GM12892 (cell line): ENCODE measurements at regions not wholly inside any gene's neighbourhood (a gene's known extent, or its start where the extent isn't known, plus 50 kb on each side); places are given as distances from the start of the nearest gene placed in this dataset.

Source experiments
- DNase-seq: peaks from one replicate; pipeline ENCODE4 v3.0.0; 2011; ENCODE audit not compliant: insufficient read length
- FAIRE-seq: peaks from 2 replicates; lab custom pipeline; 2011; peaks lifted over from hg19 to GRCh38; lab: Jason Lieb, UNC
- POLR2A ChIP-seq: IDR thresholded peaks from 2 replicates; pipeline ENCODE4 v1.6.1; 2011; ENCODE audit warnings: low read depth, low read length, control low read depth
- POLR2AphosphoS5 ChIP-seq: IDR thresholded peaks from 2 replicates; pipeline ENCODE4 v1.6.1; 2011; ENCODE audit warnings: low read depth, low read length, control low read depth
- TAF1 ChIP-seq: IDR thresholded peaks from 2 replicates; pipeline ENCODE4 v1.6.1; 2011; ENCODE audit warnings: low read depth, mild to moderate bottlenecking, control low read depth, low read length, borderline replicate concordance

DNA sequence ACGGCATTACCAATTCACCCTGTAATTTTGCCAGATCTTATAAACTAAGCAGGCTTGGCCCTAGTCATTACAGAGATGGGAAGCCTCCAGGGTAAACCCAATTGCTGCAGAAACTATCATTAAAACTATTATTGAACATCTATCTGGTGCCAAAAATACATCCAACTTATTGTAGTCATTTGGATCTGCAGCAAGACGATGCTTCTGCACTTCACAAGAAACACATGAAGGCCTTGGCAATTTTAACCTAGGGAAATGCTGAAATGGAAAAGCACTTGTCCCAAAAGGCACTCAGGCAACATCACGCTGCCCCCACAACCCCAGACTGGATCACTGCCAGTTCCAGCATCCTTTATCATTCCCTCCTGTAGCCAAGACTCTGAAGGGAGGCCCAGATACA is 85.3 kb upstream of the ACVR2A start:
- TF ChIP-seq POLR2A, result no peak
- no peak for TF ChIP-seq POLR2AphosphoS5
- no peak for TF ChIP-seq TAF1
- FAIRE-seq (no peak), DNase-seq (no peak)

DNA sequence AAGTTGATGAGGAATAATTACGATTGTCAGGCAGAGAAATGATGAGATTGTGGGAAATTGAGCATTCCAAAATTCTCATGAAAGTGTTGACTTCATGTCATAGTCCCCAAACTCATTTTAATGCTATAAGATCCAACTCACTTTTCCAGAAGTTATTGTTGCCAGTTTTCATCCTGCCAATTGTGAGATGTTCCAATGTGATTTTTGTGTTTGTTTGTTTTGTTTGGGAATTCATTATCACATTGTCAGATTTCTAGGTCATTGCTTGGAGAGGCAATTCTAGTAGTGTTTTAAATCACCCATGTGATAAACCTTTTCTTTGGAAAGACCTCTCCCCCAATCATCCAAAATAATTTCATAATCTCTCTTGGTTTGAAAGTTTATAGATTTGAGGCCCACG is 86.0 kb upstream of the ACVR2A start:
- FAIRE-seq (no peak), DNase-seq (no peak)
- TF ChIP-seq TAF1 (no peak), POLR2AphosphoS5 (no peak), POLR2A (no peak)

DNA sequence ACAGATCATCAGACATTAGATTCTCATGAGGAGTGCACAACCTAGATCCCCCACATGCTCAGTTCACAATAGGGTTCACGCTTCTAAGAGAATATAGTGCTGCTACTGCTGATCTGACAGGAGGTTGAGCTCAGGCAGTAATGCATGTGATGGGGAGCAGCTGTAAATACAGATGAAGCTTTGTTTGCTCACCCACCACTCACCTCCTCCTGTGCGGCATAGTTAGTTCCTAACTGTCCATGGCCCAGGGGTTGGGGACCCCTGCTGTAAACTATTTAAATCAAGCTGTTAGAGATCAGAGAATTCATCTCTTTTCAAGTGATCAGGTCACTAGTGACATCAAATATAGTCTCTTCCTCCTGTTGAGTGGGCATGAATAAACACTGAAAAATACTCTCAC is 88.8 kb upstream of the ACVR2A start:
- FAIRE-seq (no peak), DNase-seq (no peak)
- TF ChIP-seq POLR2AphosphoS5, result no peak
- no peak for TF ChIP-seq TAF1
- TF ChIP-seq POLR2A, result no peak

DNA sequence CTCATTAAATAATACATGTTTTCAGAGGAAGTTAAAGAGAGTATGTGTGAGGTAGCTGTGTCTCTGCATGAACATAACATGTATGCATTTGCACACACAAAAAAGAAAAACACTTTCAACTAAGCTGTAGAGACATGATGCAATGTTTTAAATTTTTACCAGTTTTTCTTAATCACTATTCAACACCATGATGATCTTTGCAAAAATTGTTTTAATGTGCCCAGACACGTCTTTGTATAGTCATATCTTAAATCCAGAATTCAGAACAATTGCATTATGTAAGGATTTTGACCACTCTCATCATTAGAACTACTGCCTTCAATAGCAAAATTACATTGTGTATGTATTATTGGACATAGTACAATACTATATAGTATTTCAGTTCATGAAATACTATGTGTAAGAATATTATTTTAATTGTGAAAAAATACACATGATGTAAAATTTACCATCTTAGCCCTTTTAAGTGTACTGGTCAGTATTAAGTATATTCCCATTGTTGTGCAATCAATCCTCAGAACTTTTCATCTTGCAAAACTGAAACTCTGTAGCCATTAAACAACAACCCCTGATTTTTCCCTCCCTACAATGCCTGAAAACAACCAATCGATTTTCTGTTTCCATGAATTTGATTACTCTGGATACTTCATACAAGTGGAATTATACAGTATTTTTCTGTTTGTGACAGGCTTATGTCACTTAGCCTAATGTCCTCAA is 104.5 kb upstream of the ACVR2A start:
- TF ChIP-seq POLR2AphosphoS5 (no peak), POLR2A (no peak), TAF1 (no peak)
- DNase-seq (no peak), FAIRE-seq (no peak)

DNA sequence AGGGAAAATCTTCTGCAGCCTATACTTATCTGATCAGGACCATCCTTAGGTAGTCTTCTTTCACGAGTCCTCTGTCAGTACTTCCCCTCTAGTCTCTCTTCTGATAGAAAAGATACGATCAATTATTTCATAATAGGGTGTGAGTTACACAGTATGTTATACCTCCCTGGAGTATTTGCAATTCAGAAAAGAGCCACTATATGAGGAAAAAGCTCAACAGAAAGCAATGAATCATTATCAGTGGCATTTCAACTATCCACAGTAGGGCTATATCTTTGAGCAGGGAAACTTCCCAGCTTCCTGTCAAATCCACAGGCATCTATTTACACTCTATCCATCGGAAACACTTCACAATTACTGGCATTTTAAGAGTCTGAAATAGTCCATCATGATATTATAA is 105.3 kb upstream of the ACVR2A start:
- no peak for FAIRE-seq
- TF ChIP-seq POLR2A (no peak), POLR2AphosphoS5 (no peak), TAF1 (no peak)

DNA sequence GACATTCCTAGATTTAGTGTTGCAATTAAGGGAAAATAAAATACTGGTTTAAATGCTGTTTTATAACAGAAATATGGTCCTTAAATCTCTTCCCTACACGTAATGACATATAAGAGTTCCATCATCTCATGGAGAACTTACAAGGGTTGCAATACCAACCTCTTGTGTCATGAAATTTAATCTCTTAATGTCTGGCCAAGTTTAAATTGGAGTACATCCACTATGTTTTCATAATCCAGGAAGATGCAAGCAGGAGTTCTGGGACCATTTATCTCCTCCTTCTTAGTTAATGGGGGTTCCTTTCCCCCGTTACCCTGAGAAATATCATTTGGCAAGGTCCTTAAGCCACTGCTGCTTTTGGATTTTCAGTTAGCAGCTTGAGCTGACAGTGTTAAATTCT is 126.0 kb upstream of the ACVR2A start:
- FAIRE-seq, result no peak
- no peak for DNase-seq
- no peak for TF ChIP-seq POLR2A
- no peak for TF ChIP-seq POLR2AphosphoS5
- no peak for TF ChIP-seq TAF1

More for the DNA sequence above, 105.3 kb upstream of the ACVR2A start:
- no peak for DNase-seq

DNA sequence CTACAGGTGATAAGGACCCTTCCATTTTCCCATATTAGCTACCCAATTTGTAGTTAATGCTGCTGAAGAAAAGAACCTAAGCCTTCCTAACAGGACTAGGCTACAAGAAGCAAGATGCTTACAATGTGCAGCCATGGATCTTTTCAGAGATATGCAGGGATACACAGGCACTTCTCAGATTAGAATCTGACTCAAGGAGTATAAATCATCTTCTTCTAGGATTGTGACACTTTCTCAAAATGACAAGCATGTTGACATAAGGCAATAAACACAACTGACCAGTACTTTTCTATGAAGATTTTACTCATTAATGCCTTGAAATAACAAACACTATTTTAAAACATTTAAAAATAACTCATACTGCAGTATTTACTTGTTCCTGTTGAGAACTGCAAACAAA is 127.9 kb upstream of the ACVR2A start:
- DNase-seq (no peak), FAIRE-seq (no peak)

DNA sequence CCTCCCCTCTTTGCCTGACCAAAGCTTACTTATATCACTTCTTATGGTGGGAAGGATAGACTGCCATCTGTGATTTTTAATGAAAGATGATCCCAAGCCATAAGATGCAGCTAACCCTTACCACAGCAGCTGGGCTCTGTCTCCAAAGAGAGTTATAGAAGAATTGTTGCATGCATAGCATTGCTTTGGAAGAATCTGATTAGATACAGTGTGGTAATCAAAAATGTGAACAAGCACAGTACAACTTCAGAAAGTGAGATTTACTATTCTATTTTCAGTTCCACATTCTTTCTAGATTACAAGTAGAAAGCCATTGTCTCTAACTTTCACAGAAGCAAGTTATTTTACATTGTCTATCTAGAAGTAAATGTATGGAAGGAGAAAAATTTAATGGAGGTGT is 129.0 kb upstream of the ACVR2A start:
- DNase-seq (no peak), FAIRE-seq (no peak)
- no peak for TF ChIP-seq POLR2A
- no peak for TF ChIP-seq POLR2AphosphoS5
- no peak for TF ChIP-seq TAF1

More for the DNA sequence above, 127.9 kb upstream of the ACVR2A start:
- TF ChIP-seq POLR2A, result no peak
- no peak for TF ChIP-seq TAF1
- no peak for TF ChIP-seq POLR2AphosphoS5

DNA sequence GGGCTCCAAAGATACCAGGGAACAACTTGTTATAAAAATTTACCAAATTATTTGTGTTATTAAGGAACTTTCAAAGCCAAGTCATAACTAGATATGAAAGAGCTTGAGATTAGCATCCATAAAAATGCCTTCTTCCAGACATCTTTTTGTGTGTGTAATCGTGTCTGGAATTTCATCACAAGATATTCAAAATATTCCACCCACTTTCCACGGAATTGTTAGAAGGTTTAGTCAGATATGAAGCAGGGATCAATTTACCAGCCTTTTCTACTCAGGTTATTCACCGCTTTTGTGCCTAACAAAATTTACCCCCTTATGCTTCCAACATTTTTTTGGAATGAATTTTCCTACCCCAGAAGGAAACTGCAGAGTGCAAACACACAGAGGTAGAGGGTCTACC is 130.2 kb upstream of the ACVR2A start:
- TF ChIP-seq POLR2AphosphoS5, result no peak
- TF ChIP-seq TAF1, result no peak
- TF ChIP-seq POLR2A, result no peak
- no peak for FAIRE-seq
- no peak for DNase-seq

DNA sequence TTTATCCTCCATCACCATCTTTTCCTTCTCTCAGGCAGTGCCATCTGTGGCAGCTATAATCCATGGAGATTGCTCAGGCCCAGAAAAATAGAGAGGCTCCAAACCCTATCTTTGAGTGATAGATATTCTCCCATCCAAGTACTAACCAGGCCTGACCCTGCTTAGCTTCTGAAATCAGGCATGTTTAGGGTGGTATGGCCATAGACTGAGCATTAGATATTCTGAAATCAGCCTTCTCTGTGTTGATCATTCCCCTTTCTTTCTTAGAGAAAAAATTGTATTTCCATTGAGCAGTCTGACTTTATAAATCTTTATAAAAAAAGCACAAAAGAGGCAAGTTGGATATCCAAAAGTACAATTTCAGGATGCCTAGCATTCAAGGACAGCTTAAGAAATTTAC is 131.5 kb upstream of the ACVR2A start:
- TF ChIP-seq POLR2AphosphoS5 (no peak), TAF1 (no peak), POLR2A (no peak)
- FAIRE-seq, result no peak
- DNase-seq, result no peak

DNA sequence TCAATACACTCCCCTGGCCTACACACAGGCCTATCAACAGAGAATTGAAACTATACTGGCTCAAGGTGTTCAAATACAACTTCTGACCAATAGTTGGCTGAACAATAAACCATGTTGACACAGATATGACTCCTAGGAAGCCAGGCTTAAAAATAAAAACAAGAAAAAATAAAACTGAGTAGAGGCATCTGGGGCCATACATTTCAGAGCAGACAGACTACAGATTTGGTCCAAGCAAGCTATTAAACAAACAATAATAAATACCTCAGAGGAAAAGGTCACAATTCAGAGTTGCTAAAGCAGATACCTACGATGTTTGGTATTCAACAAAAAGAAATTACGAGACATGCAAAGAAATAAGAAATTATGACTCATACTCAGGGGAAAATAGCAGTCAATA is 132.8 kb upstream of the ACVR2A start:
- FAIRE-seq (no peak), DNase-seq (no peak)
- TF ChIP-seq POLR2A (no peak), TAF1 (no peak), POLR2AphosphoS5 (no peak)

DNA sequence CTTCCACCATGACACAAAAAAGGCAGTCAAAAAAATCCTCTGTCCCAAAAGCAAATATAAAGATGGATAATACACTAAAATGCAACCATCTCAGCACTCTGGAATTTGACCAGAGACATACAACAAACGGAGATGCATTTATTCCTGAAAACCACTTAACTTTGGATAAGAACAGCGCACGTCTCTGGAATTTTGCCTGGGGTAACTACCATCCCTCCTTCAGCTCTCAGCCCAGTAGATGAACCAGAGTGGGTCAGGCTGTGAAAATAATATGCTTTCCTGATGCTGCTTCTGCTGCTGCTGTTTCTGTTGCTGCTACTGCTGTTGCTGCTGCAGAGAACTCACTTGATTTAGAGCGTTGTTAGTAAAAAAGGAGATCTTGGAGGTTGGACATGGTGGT is 133.8 kb upstream of the ACVR2A start:
- TF ChIP-seq POLR2A, result no peak
- no peak for TF ChIP-seq TAF1
- TF ChIP-seq POLR2AphosphoS5, result no peak
- DNase-seq, result no peak
- FAIRE-seq, result no peak
